Keratinocyte (primary cell): ENCODE measurements at regions not wholly inside any gene's neighbourhood (a gene's known extent, or its start where the extent isn't known, plus 50 kb on each side); places are given as distances from the start of the nearest gene placed in this dataset.

Experiments used
- DNase-seq: peaks from one replicate; pipeline ENCODE4 v3.0.0-alpha.2; 2011; ENCODE audit warnings: low read depth, missing footprints, low spot score
- FAIRE-seq: peaks from 2 replicates; lab custom pipeline; 2011; peaks lifted over from hg19 to GRCh38; lab: Jason Lieb, UNC
- H2AFZ ChIP-seq: 2 replicates; pipeline ENCODE4 v1.6.0; 2012; ENCODE audit warnings: low read length, control low read depth, inconsistent platforms; ENCODE audit not compliant: control insufficient read depth
- H3K27ac ChIP-seq: 2 replicates; pipeline ENCODE4 v1.5.1; 2011; ENCODE audit warnings: low read length; ENCODE audit not compliant: control insufficient read depth, insufficient read depth
- H3K27me3 ChIP-seq: 3 replicates; pipeline ENCODE4 v1.6.0; 2011; ENCODE audit warnings: low read length; ENCODE audit not compliant: control insufficient read depth, insufficient read depth; ENCODE audit errors: extremely low read depth
- H3K36me3 ChIP-seq, 2 experiments: 2 replicates in 1 of 2; 3 replicates in 1 of 2; pipeline ENCODE4 v1.5.1; 2011; ENCODE audit warnings: low read length in 2 of 2, mild to moderate bottlenecking in 1 of 2; ENCODE audit not compliant: control insufficient read depth in 2 of 2, insufficient read depth in 2 of 2; ENCODE audit errors: extremely low read depth in 1 of 2
- H3K4me1 ChIP-seq: 3 replicates; pipeline ENCODE4 v1.5.1; 2011; ENCODE audit warnings: low read length; ENCODE audit not compliant: control insufficient read depth, insufficient read depth; ENCODE audit errors: extremely low read depth
- H3K4me2 ChIP-seq: 3 replicates; pipeline ENCODE4 v1.6.0; 2011; ENCODE audit warnings: low read depth, low read length; ENCODE audit not compliant: control insufficient read depth, insufficient read depth; ENCODE audit errors: extremely low read depth
- H3K4me3 ChIP-seq, 3 experiments: fragments of 200-600 bp in 1 of 3; sonication (generic) in 1 of 3; 2 replicates in 2 of 3; 3 replicates in 1 of 3; pipeline ENCODE4 v1.5.1; 2011 to 2016; ENCODE audit warnings: low read length in 3 of 3, mild to moderate bottlenecking in 3 of 3, control low read depth in 2 of 3, inconsistent platforms in 1 of 3, low read depth in 1 of 3, mixed read lengths in 1 of 3, mixed run types in 1 of 3, moderate library complexity in 1 of 3; ENCODE audit not compliant: control insufficient read depth in 2 of 3, insufficient read depth in 2 of 3; ENCODE audit errors: extremely low read depth in 1 of 3
- H3K79me2 ChIP-seq: 2 replicates; pipeline ENCODE4 v1.6.0; 2012; ENCODE audit warnings: low read length; ENCODE audit not compliant: control insufficient read depth, insufficient read depth
- H3K9ac ChIP-seq: 3 replicates; pipeline ENCODE4 v1.6.0; 2011; ENCODE audit warnings: low read length; ENCODE audit not compliant: control insufficient read depth, insufficient read depth; ENCODE audit errors: extremely low read depth
- H3K9me1 ChIP-seq: 3 replicates; pipeline ENCODE4 v1.6.0; 2011; ENCODE audit warnings: low read length; ENCODE audit not compliant: control insufficient read depth, insufficient read depth; ENCODE audit errors: extremely low read depth
- H3K9me3 ChIP-seq: 2 replicates; pipeline ENCODE4 v1.5.1; 2012; ENCODE audit warnings: low read depth, low read length; ENCODE audit not compliant: control insufficient read depth
- H4K20me1 ChIP-seq: 3 replicates; pipeline ENCODE4 v1.6.0; 2011; ENCODE audit warnings: low read length; ENCODE audit not compliant: control insufficient read depth, insufficient read depth; ENCODE audit errors: extremely low read depth
- EZH2 ChIP-seq: IDR thresholded peaks from one replicate; pipeline ENCODE4 v1.6.1; 2012; ENCODE audit warnings: inconsistent platforms, mild to moderate bottlenecking, low read length, moderate library complexity
- dilution Hi-C: fragments of 300-500 bp; cut with MboI; formaldehyde crosslinking; loops from one replicate; pipeline ENCODE4 v1.7.0; 2020; ENCODE audit warnings: low sequenced_read_pairs; ENCODE audit not compliant: extremely low pct_ligation_motif_present
- TF ChIP-seq, protein P1 (sequence below), 3 experiments: IDR thresholded peaks in 1 of 3; conservative IDR thresholded peaks in 1 of 3; optimal IDR thresholded peaks in 1 of 3; 2 replicates in 2 of 3; 3 replicates in 1 of 3; pipeline versions ENCODE3 to v1.5.1; 2011; ENCODE audit warnings: low read length in 3 of 3, mild to moderate bottlenecking in 3 of 3, moderate library complexity in 2 of 3, control low read depth in 1 of 3, inconsistent platforms in 1 of 3; ENCODE audit not compliant: insufficient read depth in 2 of 3; ENCODE audit errors: extremely low read depth in 1 of 3

DNA sequence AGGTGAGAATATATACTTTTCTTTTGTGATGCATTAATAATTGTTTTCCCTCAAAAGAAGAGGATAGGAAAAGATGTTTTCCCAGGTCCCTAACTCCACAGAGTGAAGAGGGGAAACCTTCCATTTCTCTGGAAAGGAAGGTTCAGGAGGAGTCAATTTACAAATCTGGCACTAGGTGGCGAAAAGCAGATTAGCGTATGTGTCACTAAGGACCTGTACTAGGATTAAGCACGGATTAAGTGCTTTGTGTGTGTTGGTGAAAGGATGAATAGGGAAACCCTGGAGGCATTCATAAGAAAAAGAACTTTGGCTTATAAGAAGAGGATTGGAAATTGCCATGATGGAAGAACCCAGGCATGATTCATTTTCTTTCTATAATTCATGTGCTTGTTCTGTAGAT is 410.1 kb upstream of the PLXNA2 start:
- H3K9ac ChIP-seq = no peak overlapping the region
- FAIRE-seq (peak; percentile 39), DNase-seq (peak; percentile 1)
- no peaks in the 10 kb centered on the region for H3K79me2 ChIP-seq
- no peaks in the 10 kb centered on the region for H3K4me1 ChIP-seq
- H3K9me3 ChIP-seq = no peaks in the 10 kb centered on the region
- H3K27ac ChIP-seq = no peak overlapping the region
- H3K4me2 ChIP-seq = no peak overlapping the region
- H3K4me3 ChIP-seq = no peak overlapping the region
- H3K9me1 ChIP-seq = no peaks in the 10 kb centered on the region
- H2AFZ ChIP-seq = no peak overlapping the region
- no peak for TF ChIP-seq EZH2
- TF ChIP-seq, protein P1, sequence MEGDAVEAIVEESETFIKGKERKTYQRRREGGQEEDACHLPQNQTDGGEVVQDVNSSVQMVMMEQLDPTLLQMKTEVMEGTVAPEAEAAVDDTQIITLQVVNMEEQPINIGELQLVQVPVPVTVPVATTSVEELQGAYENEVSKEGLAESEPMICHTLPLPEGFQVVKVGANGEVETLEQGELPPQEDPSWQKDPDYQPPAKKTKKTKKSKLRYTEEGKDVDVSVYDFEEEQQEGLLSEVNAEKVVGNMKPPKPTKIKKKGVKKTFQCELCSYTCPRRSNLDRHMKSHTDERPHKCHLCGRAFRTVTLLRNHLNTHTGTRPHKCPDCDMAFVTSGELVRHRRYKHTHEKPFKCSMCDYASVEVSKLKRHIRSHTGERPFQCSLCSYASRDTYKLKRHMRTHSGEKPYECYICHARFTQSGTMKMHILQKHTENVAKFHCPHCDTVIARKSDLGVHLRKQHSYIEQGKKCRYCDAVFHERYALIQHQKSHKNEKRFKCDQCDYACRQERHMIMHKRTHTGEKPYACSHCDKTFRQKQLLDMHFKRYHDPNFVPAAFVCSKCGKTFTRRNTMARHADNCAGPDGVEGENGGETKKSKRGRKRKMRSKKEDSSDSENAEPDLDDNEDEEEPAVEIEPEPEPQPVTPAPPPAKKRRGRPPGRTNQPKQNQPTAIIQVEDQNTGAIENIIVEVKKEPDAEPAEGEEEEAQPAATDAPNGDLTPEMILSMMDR (optimal IDR thresholded peaks at IDR 0.05 in 1 of 3, IDR thresholded peaks at IDR 0.05 in 1 of 3, conservative IDR thresholded peaks at IDR 0.05 in 1 of 3; ENCODE audit: extremely low read depth in 1 of 3, insufficient read depth in 2 of 3, low read length in 3 of 3) = peak; percentile 59 to 72 (median 61)
- H4K20me1 ChIP-seq = no peaks in the 10 kb centered on the region
- no peaks in the 10 kb centered on the region for H3K27me3 ChIP-seq
- no peaks in the 10 kb centered on the region for H3K36me3 ChIP-seq
- dilution Hi-C loops = no loop called here

DNA sequence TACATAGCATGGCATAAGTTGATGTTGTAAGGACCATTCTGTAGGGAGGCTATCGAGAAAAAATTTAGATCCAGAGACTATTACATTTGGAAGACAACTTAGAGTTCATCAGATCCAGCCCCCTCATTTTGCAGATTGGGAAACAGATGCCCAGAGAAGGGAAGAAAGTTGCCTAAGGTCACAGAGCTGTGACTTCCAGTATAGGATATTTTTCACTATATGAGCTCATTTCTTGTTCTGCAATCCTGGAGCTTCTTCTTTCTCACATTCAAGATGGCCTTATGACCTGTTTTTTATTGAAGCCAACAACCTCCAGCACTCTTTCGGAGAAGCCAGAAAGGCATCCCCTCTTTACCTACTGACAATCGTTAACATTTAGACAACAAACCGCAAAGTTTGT is 421.8 kb upstream of the PLXNA2 start:
- Histone ChIP-seq H4K20me1 (no peaks in the 10 kb centered on the region), H3K27me3 (peaks cover 6% of the 10 kb centered on the region), H3K27ac (no peak overlapping the region), H3K9me3 (no peaks in the 10 kb centered on the region), H3K36me3 (no peaks in the 10 kb centered on the region), H2AFZ (no peak overlapping the region), H3K4me2 (no peak overlapping the region), H3K4me3 (no peak overlapping the region), H3K4me1 (no peaks in the 10 kb centered on the region), H3K9ac (no peak overlapping the region), H3K9me1 (no peaks in the 10 kb centered on the region), H3K79me2 (no peaks in the 10 kb centered on the region)
- DNase-seq = no peak
- TF ChIP-seq EZH2 = no peak
- TF ChIP-seq, protein P1 (optimal IDR thresholded peaks at IDR 0.05 in 1 of 3, IDR thresholded peaks at IDR 0.05 in 1 of 3, conservative IDR thresholded peaks at IDR 0.05 in 1 of 3; ENCODE audit: extremely low read depth in 1 of 3, insufficient read depth in 2 of 3, low read length in 3 of 3) = no peak
- no peak for FAIRE-seq
- dilution Hi-C loops = no loop called here
